HepG2 (cell line): ENCODE measurements at regions not wholly inside any gene's neighbourhood (a gene's known extent, or its start where the extent isn't known, plus 50 kb on each side); places are given as distances from the start of the nearest gene placed in this dataset.

Experiments
- ZBTB40 ChIP-seq, 2 experiments: fragments of 450-650 bp in 1 of 2; sonication (generic) in 1 of 2; formaldehyde crosslinking in 1 of 2; IDR thresholded peaks; 2 replicates each; pipeline versions ENCODE4 v1.6.1 to v1.8.0; 2016 to 2022; ENCODE audit warnings: antibody characterized with exemption in 1 of 2, mild to moderate bottlenecking in 1 of 2, missing genetic modification reagents in 1 of 2
- ZNF670 ChIP-seq: sonication (generic); formaldehyde crosslinking; IDR thresholded peaks from 2 replicates; pipeline ENCODE4 v1.8.0; 2022; ENCODE audit warnings: mild to moderate bottlenecking, missing genetic modification reagents, borderline replicate concordance
- ZNF841 ChIP-seq: sonication (generic); formaldehyde crosslinking; IDR thresholded peaks from 2 replicates; pipeline ENCODE4 v1.8.1; 2023; ENCODE audit warnings: missing genetic modification reagents, borderline replicate concordance
- TF ChIP-seq, protein P1 (sequence below): sonication (generic); formaldehyde crosslinking; conservative IDR thresholded peaks from 2 replicates; pipeline ENCODE4 v1.8.1; 2023; ENCODE audit warnings: missing genetic modification reagents

DNA sequence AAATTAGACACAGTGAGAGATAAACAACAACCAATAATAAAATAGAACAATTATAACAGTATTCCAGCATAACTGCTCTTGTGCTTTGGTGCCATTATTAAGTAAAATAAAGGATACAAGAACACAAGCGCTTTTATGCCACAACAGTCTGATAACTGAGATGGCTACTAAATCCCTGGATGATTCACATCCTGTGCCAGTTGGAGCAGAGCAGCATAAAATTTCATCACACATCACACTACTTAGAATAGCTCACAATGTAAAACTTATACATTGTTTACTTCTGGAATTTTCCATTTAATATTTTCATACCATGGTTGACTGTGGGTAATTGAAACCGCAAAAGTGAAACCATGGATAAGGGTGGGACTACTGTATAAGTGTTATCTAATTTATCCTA lies 399.9 kb upstream of the CNKSR2 start (continued):
- TF ChIP-seq ZBTB40 (IDR thresholded peaks at IDR 0.05), result no peak
- TF ChIP-seq ZBTB40 (CRISPR knock-in tag; IDR thresholded peaks at IDR 0.05), result no peak
- TF ChIP-seq, protein P1, sequence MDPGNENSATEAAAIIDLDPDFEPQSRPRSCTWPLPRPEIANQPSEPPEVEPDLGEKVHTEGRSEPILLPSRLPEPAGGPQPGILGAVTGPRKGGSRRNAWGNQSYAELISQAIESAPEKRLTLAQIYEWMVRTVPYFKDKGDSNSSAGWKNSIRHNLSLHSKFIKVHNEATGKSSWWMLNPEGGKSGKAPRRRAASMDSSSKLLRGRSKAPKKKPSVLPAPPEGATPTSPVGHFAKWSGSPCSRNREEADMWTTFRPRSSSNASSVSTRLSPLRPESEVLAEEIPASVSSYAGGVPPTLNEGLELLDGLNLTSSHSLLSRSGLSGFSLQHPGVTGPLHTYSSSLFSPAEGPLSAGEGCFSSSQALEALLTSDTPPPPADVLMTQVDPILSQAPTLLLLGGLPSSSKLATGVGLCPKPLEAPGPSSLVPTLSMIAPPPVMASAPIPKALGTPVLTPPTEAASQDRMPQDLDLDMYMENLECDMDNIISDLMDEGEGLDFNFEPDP (CRISPR knock-in tag), result no peak
- no peak for TF ChIP-seq ZNF670 (CRISPR knock-in tag)
- TF ChIP-seq ZNF841, result no peak
